ENCODE measurements at regions not wholly inside any gene's neighbourhood (a gene's known extent, or its start where the extent isn't known, plus 50 kb on each side); places are given as distances from the start of the nearest gene placed in this dataset.

DNA sequence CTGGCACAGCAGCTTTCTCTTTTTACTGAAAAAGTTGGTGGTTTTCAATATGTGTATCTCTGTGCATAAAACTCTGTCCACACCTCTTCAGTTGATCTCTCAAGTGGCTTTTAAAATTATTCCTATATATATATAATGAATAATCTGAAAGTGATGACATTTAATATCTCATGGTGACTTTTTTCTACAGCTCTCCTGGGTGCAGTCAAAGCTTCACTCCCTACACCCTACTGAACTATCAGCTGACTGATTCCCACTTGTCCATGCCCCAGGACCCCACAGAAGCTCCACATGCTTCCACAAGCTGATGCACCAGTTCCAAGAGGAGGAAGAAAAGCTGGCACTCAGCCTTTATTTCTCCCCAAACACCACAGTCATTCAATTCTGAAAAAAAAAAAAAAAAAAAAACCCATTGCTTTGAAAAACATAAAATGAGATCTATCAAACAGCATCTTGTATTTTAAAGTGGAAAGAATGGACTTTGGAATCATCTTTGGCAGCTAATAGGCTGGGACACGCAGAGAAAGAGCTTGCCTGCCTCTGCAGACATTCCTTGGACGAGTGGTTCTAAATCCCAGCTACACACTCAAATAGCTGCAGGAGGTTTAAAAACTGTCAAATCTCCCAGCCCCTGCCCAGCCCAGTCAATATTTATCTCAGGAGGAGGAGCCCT, 75.3 kb upstream of the GDF10 start:
- DNase-seq: no peak
- Histone ChIP-seq H3K4me3 (no peak overlapping the region), H3K4me1 (replicated peaks; ENCODE audit: insufficient read depth) (no peaks in the 10 kb centered on the region), H3K36me3 (ENCODE audit: low read depth) (no peaks in the 10 kb centered on the region), H3K9me3 (ENCODE audit: insufficient read depth, low read depth) (no peaks in the 10 kb centered on the region), H3K4me2 (no peak overlapping the region), H3K9me2 (ENCODE audit: insufficient read depth) (no peaks in the 10 kb centered on the region), H3K27ac (no peak overlapping the region), H3F3A (ENCODE audit: insufficient read depth, low read depth) (no peaks in the 10 kb centered on the region), H3K79me2 (ENCODE audit: low read depth) (no peaks in the 10 kb centered on the region), H2AFZ (no peak overlapping the region), H3K27me3 (ENCODE audit: insufficient read depth, low read depth) (no peaks in the 10 kb centered on the region), H4K20me1 (ENCODE audit: insufficient read depth) (no peaks in the 10 kb centered on the region)
- POLR2A ChIA-PET (ENCODE audit: unreplicated experiment): no interaction called here
- TF ChIP-seq EZH2 (IDR thresholded peaks at IDR 0.05; ENCODE audit: low read depth) (no peak), CTCF (conservative IDR thresholded peaks at IDR 0.05) (no peak)
- intact Hi-C loops (cut with micrococcal nuclease; ENCODE audit: unreplicated experiment): no loop called here
- CTCF ChIA-PET: interaction anchor here (0.6 to 0.8 kb wide), 2 partner anchors 165 to 176 kb away, joined by 3 to 6 read pairs; no protein-coding TSS in a partner anchor
- BruUV-seq (replicated peaks): no TSS peak

DNA sequence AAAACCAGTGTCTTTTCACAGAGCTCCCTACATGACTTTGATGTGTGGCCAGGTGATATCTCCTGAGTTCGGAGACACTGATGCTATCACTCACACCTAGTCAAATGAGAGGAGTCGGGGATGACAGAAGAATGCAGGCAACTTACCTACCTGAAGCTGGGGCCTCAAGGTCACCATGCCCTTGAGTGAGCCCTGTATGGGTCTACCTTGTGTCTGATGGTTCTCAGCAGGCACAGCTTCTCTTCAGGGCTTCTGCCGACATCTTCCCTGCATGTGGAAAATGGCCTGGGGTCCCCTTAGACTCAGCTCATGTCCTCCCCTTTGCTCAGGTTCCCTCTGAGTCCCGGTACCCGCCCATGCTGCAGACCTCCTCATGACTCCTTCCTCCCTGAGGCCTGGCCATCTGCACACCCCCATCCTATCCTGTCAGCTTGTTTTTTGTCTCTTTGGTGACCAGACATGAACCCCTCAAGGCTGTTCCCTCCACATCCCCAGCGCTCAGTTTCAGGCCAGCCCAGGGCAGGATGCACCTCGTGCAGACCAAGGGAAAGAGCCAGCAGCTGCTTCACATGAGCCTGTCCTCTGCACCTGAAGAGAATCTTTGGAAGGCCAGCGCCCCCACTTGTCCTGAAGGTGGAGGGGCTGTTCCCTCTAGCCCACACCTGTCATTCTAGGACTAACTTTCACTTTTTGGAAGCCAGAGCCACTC, 74.6 kb upstream of the GDF10 start:
- BruUV-seq (replicated peaks): no TSS peak
- ChIA-PET POLR2A (ENCODE audit: unreplicated experiment) (no interaction called here), CTCF (interaction anchor here (0.8 kb wide), 1 partner anchor 177 kb away, joined by 3 read pairs; no protein-coding TSS in a partner anchor)
- intact Hi-C loops (cut with micrococcal nuclease; ENCODE audit: unreplicated experiment): no loop called here
- H3K27me3 ChIP-seq (ENCODE audit: insufficient read depth, low read depth): no peaks in the 10 kb centered on the region
- H3F3A ChIP-seq (ENCODE audit: insufficient read depth, low read depth): no peaks in the 10 kb centered on the region
- H3K36me3 ChIP-seq (ENCODE audit: low read depth): no peaks in the 10 kb centered on the region
- no peaks in the 10 kb centered on the region for H3K4me1 ChIP-seq (replicated peaks; ENCODE audit: insufficient read depth)
- H3K79me2 ChIP-seq (ENCODE audit: low read depth): no peaks in the 10 kb centered on the region
- no peak overlapping the region for H3K27ac ChIP-seq
- no peak overlapping the region for H2AFZ ChIP-seq
- TF ChIP-seq CTCF (conservative IDR thresholded peaks at IDR 0.05) (no peak), EZH2 (IDR thresholded peaks at IDR 0.05; ENCODE audit: low read depth) (no peak)
- H4K20me1 ChIP-seq (ENCODE audit: insufficient read depth): no peaks in the 10 kb centered on the region
- no peak for DNase-seq
- no peaks in the 10 kb centered on the region for H3K9me2 ChIP-seq (ENCODE audit: insufficient read depth)
- H3K4me3 ChIP-seq: no peak overlapping the region
- no peak overlapping the region for H3K4me2 ChIP-seq
- H3K9me3 ChIP-seq (ENCODE audit: insufficient read depth, low read depth): no peaks in the 10 kb centered on the region

- Histone ChIP-seq H3K4me2 (no peak overlapping the region), H3K9me3 (ENCODE audit: insufficient read depth, low read depth) (no peaks in the 10 kb centered on the region), H4K20me1 (ENCODE audit: insufficient read depth) (no peaks in the 10 kb centered on the region), H3K9me2 (ENCODE audit: insufficient read depth) (no peaks in the 10 kb centered on the region), H3K4me3 (no peak overlapping the region), H3F3A (ENCODE audit: insufficient read depth, low read depth) (no peaks in the 10 kb centered on the region), H3K36me3 (ENCODE audit: low read depth) (no peaks in the 10 kb centered on the region), H3K79me2 (ENCODE audit: low read depth) (no peaks in the 10 kb centered on the region), H3K27me3 (ENCODE audit: insufficient read depth, low read depth) (no peaks in the 10 kb centered on the region), H3K27ac (no peak overlapping the region), H2AFZ (no peak overlapping the region), H3K4me1 (replicated peaks; ENCODE audit: insufficient read depth) (no peaks in the 10 kb centered on the region)
- no TSS peak for BruUV-seq (replicated peaks)
- POLR2A ChIA-PET (ENCODE audit: unreplicated experiment): no interaction called here
- TF ChIP-seq EZH2 (IDR thresholded peaks at IDR 0.05; ENCODE audit: low read depth) (no peak), CTCF (conservative IDR thresholded peaks at IDR 0.05) (no peak)
- DNase-seq: no peak
- CTCF ChIA-PET: no interaction called here
- intact Hi-C loops (cut with micrococcal nuclease; ENCODE audit: unreplicated experiment): no loop called here
Observed at GRCh38 chr10:47225928-47226645, 73.9 kb upstream of the GDF10 start.
